GM19351 (cell line): ENCODE measurements at regions not wholly inside any gene's neighbourhood (a gene's known extent, or its start where the extent isn't known, plus 50 kb on each side); places are given as distances from the start of the nearest gene placed in this dataset.

ENCODE experiments used
- ATAC-seq: cut with Tn5 transposase; IDR thresholded peaks from one replicate; pipeline ENCODE4 v1.9.1; 2021; ENCODE audit warnings: mild to moderate bottlenecking, moderate library complexity; ENCODE audit not compliant: unreplicated experiment

- no peak for ATAC-seq
Measured at GRCh38 chr12:66903782-66904396, 225.0 kb upstream of the GRIP1 start.

GRCh38 chr12:66905201-66905600, 226.3 kb upstream of the GRIP1 start:
- ATAC-seq = no peak

GRCh38 chr12:66910366-66910974, 231.6 kb upstream of the GRIP1 start:
- no peak for ATAC-seq

GRCh38 chr12:66915306-66915904, 236.5 kb upstream of the GRIP1 start:
- ATAC-seq = no peak

- ATAC-seq = no peak
Measured at GRCh38 chr12:66916189-66916588, 237.3 kb upstream of the GRIP1 start.

GRCh38 chr12:66919466-66919865, 240.6 kb upstream of the GRIP1 start:
- no peak for ATAC-seq

GRCh38 chr12:66920205-66920604, 241.3 kb upstream of the GRIP1 start:
- ATAC-seq = no peak

GRCh38 chr12:66921151-66921550, 242.3 kb upstream of the GRIP1 start:
- ATAC-seq = no peak

GRCh38 chr12:66925083-66925482, 246.2 kb upstream of the GRIP1 start:
- no peak for ATAC-seq

- no peak for ATAC-seq
Measured at GRCh38 chr12:66929121-66929520, 250.2 kb upstream of the GRIP1 start.

- ATAC-seq = no peak
Measured at GRCh38 chr12:66931091-66931490, 252.2 kb upstream of the GRIP1 start.

- no peak for ATAC-seq
Measured at GRCh38 chr12:66932126-66932525, 253.2 kb upstream of the GRIP1 start.

- no peak for ATAC-seq
Measured at GRCh38 chr12:66934302-66935062, 255.6 kb upstream of the GRIP1 start.

GRCh38 chr12:66941150-66941549, 262.3 kb upstream of the GRIP1 start:
- ATAC-seq = no peak

- no peak for ATAC-seq
Measured at GRCh38 chr12:66942741-66943465, 264.0 kb upstream of the GRIP1 start.

- no peak for ATAC-seq
Measured at GRCh38 chr12:66944365-66944764, 265.5 kb upstream of the GRIP1 start.

- ATAC-seq = no peak
Measured at GRCh38 chr12:66945189-66945817, 266.4 kb upstream of the GRIP1 start.

GRCh38 chr12:66947119-66947518, 268.2 kb upstream of the GRIP1 start:
- ATAC-seq = no peak

GRCh38 chr12:66952668-66953067, 273.8 kb upstream of the GRIP1 start:
- no peak for ATAC-seq

GRCh38 chr12:66956300-66956699, 277.4 kb upstream of the GRIP1 start:
- ATAC-seq = no peak

GRCh38 chr12:66959276-66959675, 280.4 kb upstream of the GRIP1 start:
- no peak for ATAC-seq
